ENCODE measurements at regions not wholly inside any gene's neighbourhood (a gene's known extent, or its start where the extent isn't known, plus 50 kb on each side); places are given as distances from the start of the nearest gene placed in this dataset.

GRCh38 chr9:84141741-84142370 lies 161.3 kb downstream of the RMI1 start:
- H3K4me3 ChIP-seq (ENCODE audit: low read depth, poor library complexity, severe bottlenecking), result no peak overlapping the region
- DNase-seq (ENCODE audit: low spot score in 2 of 2), result no peak
- intact Hi-C loops (cut with DNase I; ENCODE audit: low total_unique reads), result no loop called here
- no peak for TF ChIP-seq CTCF (IDR thresholded peaks at IDR 0.05)
- TF ChIP-seq POLR2A (IDR thresholded peaks at IDR 0.05), result no peak
- WGBS, 2 donors, result 89 to 91% methylated on average over 7 of the region's 7 CpGs

GRCh38 chr9:84145031-84145430 lies 164.4 kb downstream of the RMI1 start:
- WGBS, 2 donors, result 67% methylated on average over 3 of the region's 3 CpGs
- intact Hi-C loops (cut with DNase I; ENCODE audit: low total_unique reads), result no loop called here
- H3K4me3 ChIP-seq (ENCODE audit: low read depth, poor library complexity, severe bottlenecking), result no peak overlapping the region
- DNase-seq (ENCODE audit: low spot score in 2 of 2), result no peak
- TF ChIP-seq POLR2A (IDR thresholded peaks at IDR 0.05) (no peak), CTCF (IDR thresholded peaks at IDR 0.05) (no peak)

GRCh38 chr9:84145780-84146179 lies 165.2 kb downstream of the RMI1 start:
- intact Hi-C loops (cut with DNase I; ENCODE audit: low total_unique reads), result no loop called here
- TF ChIP-seq POLR2A (IDR thresholded peaks at IDR 0.05), result no peak
- no peak for TF ChIP-seq CTCF (IDR thresholded peaks at IDR 0.05)
- no peak for DNase-seq (ENCODE audit: low spot score in 2 of 2)
- H3K4me3 ChIP-seq (ENCODE audit: low read depth, poor library complexity, severe bottlenecking), result no peak overlapping the region
- WGBS, 2 donors, result 89% methylated on average over 2 of the region's 2 CpGs

- TF ChIP-seq POLR2A (IDR thresholded peaks at IDR 0.05), result no peak
- TF ChIP-seq CTCF (IDR thresholded peaks at IDR 0.05), result no peak
- no peak overlapping the region for H3K4me3 ChIP-seq (ENCODE audit: low read depth, poor library complexity, severe bottlenecking)
- 49 to 50% methylated on average over 6 of the region's 6 CpGs for WGBS, 2 donors
- intact Hi-C loops (cut with DNase I; ENCODE audit: low total_unique reads), result no loop called here
- DNase-seq (ENCODE audit: low spot score in 2 of 2), result no peak
Observed at GRCh38 chr9:84146893-84147710, 166.5 kb downstream of the RMI1 start.

GRCh38 chr9:84151236-84151635 lies 170.6 kb downstream of the RMI1 start:
- no peak for DNase-seq (ENCODE audit: low spot score in 2 of 2)
- WGBS, 2 donors, result 87 to 89% methylated on average over 5 of the region's 5 CpGs
- intact Hi-C loops (cut with DNase I; ENCODE audit: low total_unique reads), result no loop called here
- no peak overlapping the region for H3K4me3 ChIP-seq (ENCODE audit: low read depth, poor library complexity, severe bottlenecking)
- TF ChIP-seq POLR2A (IDR thresholded peaks at IDR 0.05) (no peak), CTCF (IDR thresholded peaks at IDR 0.05) (no peak)

Measured in lower leg skin (tissue), 4 donors.